ENCODE measurements at regions not wholly inside any gene's neighbourhood (a gene's known extent, or its start where the extent isn't known, plus 50 kb on each side); places are given as distances from the start of the nearest gene placed in this dataset.

- no peak for DNase-seq
These were observed 150.2 kb downstream of the ACTBL2 start for GRCh38 chr5:57332361-57332760.

DNA sequence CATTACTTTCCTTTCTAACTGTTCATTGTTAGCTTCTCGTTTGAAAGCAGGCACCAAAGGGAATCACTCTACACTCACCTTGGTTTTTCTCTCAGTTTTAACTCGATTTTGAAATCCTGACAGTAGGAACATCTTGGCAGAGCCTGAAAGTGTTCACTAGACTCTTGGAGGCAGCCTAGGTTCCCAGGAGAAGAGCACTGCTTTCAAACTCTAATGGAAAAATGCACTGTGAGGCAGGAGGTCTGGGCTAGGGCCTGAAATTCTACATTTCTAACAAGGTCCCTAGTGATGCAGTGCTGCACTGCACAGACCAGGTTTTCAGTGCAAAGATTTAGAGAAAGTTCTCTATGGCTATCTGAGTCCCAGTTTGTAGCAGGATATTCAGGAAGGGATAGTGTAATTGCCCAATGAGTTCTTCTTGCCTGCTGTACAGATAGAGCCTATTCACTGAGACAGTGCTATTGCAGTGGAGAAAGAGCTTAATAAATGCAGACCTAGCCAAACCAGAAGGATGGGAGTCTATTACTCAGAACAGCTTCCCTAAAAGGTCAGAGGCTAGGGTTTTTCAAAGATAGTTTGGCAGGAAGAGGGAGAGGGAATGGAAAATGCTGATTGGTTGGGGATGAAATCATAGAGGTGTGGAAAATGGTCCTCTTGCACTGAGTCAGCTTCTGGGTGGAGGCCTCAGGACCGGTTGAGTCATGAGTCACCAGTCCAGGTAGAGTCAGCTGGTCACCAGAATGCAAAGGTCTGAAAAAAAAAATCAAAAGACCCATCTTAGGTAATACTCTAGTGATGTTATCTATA lies 153.9 kb downstream of the GPBP1 start:
- no peak for DNase-seq

DNA sequence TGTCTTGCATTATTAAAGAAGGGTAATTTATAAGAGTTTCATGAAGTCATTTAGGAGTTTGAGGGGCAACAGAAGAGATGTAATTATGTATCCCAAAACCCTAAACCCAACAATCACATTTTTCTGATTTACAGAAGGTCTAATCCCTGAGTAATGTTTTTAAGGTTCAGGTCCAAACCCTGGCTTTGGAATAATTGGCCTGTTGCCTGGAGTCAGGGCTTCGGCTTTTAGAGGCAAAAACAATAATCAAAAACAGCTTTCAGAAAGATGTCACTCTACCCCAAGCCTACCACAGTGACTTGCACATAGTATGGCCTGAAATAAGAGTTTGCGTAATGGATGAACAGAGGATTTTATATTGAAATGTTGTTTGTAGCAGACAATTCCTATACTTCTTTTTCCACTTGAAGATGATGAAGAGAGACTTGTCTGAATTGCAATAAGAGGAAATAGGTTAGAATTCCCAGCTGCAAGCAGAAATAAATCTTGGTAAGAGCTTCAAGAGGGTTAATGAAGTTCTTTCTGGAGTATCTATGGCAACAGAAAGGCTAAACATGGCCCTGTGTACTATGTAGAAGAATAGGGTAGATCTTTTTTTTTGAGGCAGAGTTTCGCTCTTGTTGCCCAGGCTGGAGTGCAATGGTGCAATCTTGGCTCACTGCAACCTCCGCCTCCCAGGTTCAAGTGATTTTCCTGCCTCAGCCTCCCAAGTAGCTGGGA lies 152.0 kb downstream of the GPBP1 start:
- DNase-seq = no peak

DNA sequence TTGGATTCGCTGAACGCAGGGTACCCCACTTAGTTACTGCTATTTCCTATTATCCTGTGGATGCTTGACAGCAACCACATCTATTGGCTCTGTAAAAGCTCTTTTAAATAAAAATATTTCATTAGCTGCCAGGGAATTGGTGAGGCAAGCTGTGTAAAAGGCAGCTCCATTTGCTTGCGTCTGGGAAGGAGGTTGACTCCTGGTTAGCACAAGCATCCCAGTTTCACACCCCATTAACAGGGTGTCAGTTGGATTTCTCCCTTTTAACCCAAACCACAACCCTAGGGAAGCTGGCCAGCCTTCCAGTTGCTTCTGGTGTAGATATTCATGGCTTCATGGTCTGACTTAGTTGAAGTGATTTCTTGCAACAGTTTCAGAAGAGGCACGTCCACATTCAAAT lies 151.0 kb downstream of the GPBP1 start:
- no peak for DNase-seq

GRCh38 chr5:57324181-57324580 lies 150.3 kb downstream of the GPBP1 start:
- no peak for DNase-seq

DNA sequence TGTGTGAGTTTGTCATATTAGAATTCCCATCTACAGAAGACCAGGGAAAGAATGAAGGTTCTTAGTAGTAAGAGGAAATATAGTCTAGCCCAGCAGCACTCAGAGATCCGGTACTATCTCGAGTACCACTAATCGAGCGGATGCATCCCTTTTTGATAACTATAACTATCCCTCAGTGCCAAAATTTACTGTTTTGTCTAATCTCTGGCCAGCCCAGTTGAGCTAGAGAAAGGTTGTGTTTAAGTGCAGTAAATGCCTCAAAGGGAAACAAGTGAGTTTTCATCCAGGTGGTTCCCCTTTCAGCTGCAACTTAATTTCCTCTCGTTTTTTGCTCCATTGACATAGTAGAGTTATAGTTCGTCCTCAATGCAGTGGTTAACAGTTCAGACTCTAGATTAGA lies 146.7 kb downstream of the GPBP1 start:
- DNase-seq = no peak

DNA sequence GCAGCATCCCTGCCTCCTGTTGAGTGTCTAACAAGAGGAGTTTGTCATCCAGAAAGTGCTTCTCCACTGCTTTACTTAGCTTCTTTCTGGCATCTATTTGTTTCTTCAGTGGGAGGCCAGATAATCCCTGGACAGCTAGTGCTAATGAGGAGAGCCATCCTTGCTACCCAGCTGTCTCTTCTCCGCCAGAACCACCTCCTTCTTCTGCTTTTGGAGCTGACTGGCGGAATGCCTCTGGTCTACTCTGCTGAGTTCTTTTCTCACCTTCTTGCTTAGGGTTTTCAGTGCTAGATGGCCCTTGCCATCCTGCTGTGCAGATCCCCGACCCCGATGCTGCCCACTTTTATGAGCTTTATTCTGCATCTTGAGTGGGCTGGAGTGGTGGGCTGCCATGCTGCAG lies 145.8 kb downstream of the GPBP1 start:
- no peak for DNase-seq

- DNase-seq = no peak
These were observed 144.4 kb downstream of the GPBP1 start for GRCh38 chr5:57318251-57318650.

- DNase-seq = no peak
These were observed 143.5 kb downstream of the GPBP1 start for GRCh38 chr5:57317341-57317740.

GRCh38 chr5:57316798-57317327 lies 143.0 kb downstream of the GPBP1 start:
- DNase-seq = no peak

GRCh38 chr5:57315941-57316340 lies 142.1 kb downstream of the GPBP1 start:
- no peak for DNase-seq

Data from NCI-H82 (cell line).